ENCODE measurements at regions not wholly inside any gene's neighbourhood (a gene's known extent, or its start where the extent isn't known, plus 50 kb on each side); places are given as distances from the start of the nearest gene placed in this dataset.
"Not testable (repeated sequence)": the region's sequence is repeated elsewhere in the genome, so short reads cannot be mapped to it uniquely, and the experiment has no call there.

GRCh38 chr17:45650561-45650960 is 133.6 kb upstream of the CRHR1 start:
- DNase-seq = no peak

DNA sequence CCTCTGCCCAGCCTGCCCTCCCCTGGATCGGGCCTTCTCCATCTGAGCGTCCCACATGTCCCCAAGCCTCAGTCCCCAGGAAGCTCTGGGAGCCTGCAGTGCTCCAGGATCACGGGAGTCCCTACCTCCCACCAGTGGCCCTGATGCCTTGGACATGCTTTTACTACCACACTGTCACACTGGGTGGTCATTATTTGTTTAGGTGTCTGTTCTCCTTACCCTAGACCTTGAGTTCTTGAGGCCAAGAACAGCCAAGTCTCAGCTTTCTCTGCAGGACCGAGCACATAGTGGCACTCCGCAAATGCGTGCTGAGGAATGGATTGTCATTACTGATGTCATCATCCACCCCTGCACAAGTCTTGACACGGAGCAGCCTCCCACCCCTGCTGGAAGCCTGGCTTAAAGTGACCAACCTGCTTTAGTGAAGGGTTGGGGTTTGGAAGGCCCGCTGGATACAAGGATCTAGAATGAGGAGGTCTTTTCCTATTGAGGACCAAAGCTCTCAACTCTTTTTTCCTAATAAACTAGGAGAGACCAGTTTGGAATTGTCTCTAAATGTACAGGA is 132.9 kb upstream of the CRHR1 start:
- no peak for DNase-seq

- DNase-seq = no peak
Observed at GRCh38 chr17:45653616-45654015, 130.5 kb upstream of the CRHR1 start.

DNA sequence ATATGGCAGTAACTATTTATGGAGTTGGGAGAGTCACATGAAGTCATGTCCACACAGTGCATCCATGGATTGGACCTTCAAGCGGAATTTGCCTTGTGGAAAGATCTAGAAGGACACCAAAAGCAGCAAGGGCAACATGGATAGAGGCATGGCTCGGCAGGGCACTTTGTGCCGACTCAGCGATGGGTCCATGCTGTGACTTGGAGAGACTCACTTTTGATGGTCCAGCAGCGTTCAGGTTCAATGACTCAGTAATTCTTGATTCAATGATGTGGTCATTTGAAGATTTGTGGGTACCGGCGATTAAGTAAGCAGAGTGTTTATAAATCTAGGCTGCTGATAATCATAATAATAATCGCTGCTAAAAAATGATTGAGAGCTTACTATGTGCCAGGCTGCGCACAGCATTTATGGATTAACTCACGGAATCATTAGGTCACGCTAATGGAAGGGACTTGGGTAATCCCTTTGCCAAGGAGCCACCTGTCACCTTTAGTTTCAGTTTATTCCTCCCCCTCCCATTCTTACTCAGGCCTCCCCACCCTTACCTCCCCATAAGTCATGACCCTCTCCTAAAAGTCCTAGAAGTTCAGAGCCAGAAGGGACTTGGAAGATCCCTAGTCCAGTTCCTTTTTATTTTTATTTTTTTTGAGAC is 127.5 kb upstream of the CRHR1 start:
- DNase-seq = no peak

DNA sequence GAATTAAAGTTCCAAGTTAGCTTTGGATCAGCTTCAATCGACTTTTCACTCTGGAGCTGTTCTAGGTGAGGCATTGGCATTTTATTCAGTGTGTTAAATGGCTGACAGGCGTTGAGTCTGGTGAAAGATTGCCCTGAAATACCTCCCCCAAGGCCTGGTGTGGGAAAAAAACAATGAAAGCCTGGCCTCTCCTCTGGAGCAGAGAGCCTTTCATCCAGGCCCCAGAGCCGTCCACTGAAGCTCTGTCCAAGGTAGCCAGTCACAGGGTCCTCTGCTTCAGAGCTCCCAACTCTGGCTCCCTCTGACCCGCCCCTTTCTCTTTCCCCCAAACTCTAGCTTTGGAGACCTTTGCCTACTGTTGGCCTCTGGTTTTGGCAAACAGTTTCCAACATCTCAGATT is 123.6 kb upstream of the CRHR1 start:
- DNase-seq = no peak

DNA sequence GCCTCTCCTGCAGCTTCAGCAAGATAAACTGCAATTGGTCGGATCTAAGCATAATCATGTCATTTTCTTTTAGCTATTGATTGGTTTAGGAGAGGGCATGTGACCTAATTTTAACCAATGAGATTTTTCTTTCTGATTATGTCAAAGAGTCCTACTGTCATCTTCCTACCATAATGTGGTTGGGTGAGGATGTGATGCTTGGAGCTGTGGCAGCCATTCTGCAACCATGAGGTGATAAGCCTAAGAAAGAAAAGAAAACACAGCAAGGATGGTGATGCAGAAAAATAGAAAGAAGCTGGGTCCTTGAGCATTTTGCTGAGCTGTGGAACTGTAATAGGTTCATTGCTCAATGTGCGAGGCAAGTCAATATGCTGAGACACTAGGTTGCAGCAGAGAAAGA is 121.7 kb upstream of the CRHR1 start:
- no peak for DNase-seq

- DNase-seq = no peak
Observed at GRCh38 chr17:45663772-45664171, 120.3 kb upstream of the CRHR1 start.

- DNase-seq = no peak
Observed at GRCh38 chr17:45664921-45665320, 119.2 kb upstream of the CRHR1 start.

- DNase-seq = no peak
Observed at GRCh38 chr17:45666046-45666600, 118.0 kb upstream of the CRHR1 start.

DNA sequence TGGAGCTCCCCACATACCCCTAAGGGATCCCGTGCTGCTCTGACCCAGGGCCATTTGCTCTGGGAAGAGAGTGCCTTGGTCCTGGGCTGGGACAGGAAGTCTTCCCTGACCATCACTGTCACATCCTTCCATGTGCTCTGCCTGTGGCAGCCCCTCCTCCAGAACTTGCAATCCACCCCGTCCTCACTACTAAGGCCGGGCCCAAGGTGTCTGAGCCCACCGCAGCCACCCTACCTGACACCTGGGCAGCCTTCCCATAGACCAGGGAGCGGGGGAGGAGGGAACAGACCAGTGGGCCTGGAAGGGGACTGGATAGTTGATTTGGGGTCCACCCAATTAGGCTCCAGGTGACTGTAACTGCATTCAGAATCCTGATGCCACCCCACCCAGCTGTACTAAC is 117.5 kb upstream of the CRHR1 start:
- DNase-seq = no peak

DNA sequence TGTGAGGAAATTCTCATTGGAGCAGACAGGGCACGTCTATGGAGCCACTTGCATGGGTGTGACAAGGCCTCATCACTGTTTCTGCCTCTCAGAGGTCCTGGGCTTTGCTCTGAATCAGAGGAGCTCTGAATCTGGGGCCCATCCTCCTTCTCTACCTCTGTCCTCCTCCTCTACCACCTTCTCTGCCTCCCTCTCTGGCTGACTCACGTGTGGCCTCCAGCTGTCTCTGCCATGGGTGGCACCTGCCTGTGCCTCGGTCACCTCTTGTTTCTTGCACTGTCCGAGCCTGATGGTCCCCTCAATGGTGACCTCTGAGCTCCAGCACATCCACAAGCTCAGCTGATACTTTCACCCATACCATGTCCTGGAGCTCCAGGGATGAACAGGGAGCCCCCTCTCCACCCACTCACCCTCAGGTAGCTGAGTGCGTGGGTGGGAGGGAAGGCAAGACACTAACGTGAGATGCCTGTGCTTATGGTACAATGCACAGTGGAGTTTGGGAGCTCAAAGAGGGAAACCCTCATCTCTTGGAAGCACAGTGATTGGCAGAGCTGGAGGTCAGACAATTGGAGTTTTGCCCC is 116.4 kb upstream of the CRHR1 start:
- DNase-seq = no peak

DNA sequence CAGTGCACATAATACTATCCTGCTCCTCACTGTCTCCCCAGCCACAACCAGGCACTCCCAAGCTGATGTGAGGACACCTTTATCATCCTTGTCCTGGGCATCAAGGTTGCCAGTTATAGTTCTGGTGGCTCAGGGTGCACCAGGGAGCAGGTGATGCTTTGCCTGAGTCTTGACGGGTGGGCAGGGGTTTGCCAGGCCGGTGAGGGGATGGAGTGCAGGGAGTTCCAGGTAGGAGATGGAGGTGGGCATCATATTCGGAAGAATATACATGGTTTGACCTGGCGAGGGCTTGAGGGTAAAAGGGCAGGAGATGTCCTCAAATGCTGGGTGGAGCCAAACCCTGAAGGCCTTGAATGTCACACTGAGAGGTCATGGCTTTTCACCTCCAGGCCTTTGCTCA is 115.8 kb upstream of the CRHR1 start:
- DNase-seq = no peak

DNA sequence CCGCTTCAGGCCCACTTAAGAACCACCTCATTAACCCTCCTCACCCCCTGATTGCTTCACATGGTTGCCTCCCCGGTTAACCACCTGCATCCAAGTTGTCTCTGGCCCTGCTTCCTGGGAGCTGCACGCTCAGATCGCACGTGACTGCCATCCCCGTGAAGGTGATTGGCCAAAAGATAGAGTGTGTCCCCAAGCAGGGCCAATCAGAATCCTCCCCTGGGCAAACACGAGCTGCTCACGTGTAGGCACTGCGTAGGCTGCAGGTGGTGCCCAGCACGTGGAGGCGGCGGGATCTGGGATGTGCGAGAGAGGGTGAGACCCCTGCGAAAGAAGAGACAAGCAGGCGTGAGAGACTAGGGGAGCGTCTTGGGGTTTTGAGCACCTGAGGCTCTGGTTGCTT is 111.8 kb upstream of the CRHR1 start:
- no peak for DNase-seq

- no peak for DNase-seq
Observed at GRCh38 chr17:45672792-45673191, 111.3 kb upstream of the CRHR1 start.

- DNase-seq = not testable (repeated sequence)
Observed at GRCh38 chr17:45673759-45674158, 110.4 kb upstream of the CRHR1 start.

DNA sequence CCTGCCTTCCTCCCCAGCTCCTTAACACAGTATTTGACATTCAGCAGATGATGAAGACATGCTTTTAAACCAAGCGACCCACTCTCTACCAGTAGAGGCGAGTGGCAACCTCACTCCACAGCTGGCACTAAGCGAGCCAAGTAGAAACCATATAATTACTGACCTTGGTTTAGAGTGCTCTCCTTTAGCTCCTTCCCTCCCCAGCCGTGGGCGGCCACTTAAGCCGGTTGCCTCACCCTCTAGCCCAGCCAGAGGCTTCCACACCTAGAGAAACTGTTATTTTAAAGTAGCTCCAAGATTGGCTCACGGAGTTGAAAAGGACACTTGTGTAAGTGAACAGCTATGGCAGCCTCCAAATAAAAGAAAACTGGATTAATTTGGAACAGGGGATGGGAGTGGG is 109.1 kb upstream of the CRHR1 start:
- DNase-seq = no peak

- DNase-seq = no peak
Observed at GRCh38 chr17:45675892-45676291, 108.2 kb upstream of the CRHR1 start.

DNA sequence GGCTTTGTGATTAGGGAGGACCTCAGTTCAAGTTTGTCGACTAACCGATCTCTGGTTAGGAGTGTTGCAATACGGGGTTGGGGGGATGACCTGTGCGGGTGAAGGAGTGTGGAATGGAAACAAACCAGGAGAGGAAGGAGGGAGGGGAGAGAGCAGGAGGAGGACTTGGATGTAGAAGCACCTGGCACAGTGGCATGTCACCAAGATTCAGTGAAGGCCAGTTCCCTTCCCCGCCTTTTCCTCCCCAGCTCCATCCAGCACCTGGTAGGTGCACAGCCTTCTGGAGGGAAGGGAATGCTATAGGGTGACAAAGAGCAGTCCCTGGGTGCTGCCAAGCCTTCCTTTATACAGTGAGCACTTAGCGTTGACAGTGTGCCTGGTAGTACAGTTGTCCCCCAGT is 107.4 kb upstream of the CRHR1 start:
- DNase-seq = no peak

GRCh38 chr17:45677770-45678169 is 106.3 kb upstream of the CRHR1 start:
- no peak for DNase-seq

- DNase-seq = no peak
Observed at GRCh38 chr17:45679426-45679825, 104.7 kb upstream of the CRHR1 start.

DNA sequence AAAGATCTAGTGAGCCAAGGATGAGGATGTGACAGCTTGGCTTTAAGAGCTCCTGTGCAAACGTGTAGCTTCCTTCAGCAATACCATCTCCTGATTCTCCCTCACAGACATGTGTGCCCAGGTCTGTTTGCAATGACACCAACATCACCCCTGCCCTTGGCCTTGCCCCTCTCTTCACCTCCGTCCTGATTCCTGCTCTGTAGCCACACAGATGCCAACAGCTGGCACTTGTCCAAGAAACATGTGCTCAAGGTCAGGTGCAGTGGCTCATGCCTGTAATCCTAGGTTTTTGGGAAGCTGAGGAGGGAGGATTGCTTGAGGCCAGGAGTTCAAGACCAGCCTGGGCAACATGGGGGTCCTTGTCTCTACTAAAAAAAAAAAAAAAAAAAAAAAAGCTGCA is 103.8 kb upstream of the CRHR1 start:
- DNase-seq = no peak

DNA sequence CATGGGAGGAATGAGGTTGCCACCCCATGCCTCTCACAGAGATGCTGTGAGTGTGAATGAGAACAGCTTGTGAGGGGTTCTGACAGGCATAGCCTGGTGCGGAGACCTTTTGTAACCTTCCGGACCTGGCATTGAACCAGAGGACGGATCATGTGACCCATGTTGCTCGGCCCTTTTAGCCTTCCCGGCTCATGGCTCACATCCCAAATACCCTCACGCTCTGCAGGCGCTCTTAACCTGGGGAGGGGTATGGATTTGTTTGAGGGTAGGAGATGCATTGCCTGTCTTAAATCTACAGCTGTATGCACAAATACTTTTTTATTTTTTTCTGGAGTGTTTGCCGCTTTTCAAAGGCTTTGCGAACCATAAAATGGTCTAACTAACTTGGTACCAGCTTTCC is 102.4 kb upstream of the CRHR1 start:
- DNase-seq = no peak

DNA sequence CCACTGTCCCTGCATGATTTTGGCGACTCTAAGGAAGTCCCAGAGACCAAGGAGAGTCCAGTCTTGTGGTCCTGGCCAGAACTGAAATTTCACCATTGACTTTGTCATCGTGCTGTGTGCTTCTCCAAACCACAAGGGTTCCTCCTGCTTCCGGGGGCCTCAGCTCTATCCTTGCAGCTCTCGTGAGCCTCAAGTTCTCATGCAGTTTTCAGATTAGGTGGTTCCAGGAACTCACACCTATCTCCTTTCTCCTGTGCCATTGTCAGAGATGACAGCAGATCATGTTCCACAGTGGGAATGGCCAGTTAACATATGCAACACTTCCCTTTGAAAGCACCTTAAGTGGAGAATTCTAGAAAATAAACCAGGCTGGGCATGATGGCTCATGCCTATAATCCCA is 97.9 kb upstream of the CRHR1 start:
- no peak for DNase-seq

DNA sequence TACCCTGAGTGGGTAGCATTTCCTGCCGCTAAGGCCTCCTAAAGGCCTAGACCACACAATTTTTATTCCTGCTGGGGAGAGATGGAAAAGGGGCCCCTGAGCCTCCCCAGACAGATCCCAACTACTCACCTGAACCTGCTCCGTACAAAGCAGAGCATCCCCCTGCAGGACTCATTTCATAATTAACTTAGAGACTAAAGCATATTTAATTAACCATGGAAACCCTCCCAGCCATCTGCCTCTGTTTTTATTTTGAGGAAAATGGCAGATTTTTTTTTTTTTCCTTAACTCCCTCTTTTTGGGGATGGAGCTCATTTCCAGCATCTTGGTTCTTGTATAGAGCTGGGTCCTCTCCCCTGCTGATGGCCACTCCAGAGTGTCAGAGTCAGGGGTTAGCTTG is 96.5 kb upstream of the CRHR1 start:
- DNase-seq = no peak

- DNase-seq = no peak
Observed at GRCh38 chr17:45688353-45688752, 95.8 kb upstream of the CRHR1 start.
